Liver (tissue), 3 donors: ENCODE measurements at regions not wholly inside any gene's neighbourhood (a gene's known extent, or its start where the extent isn't known, plus 50 kb on each side); places are given as distances from the start of the nearest gene placed in this dataset.

Source experiments
- NR2F2 ChIP-seq: IDR thresholded peaks from 2 replicates; pipeline ENCODE4 v1.6.1; 2016; ENCODE audit warnings: antibody characterized with exemption
- RAD21 ChIP-seq, 2 donors: IDR thresholded peaks; 2 replicates each; pipeline ENCODE4 v1.6.1; 2016; ENCODE audit warnings: antibody characterized with exemption in 2 of 2, mild to moderate bottlenecking in 2 of 2
- SP1 ChIP-seq: IDR thresholded peaks from 2 replicates; pipeline ENCODE4 v1.6.1; 2018; ENCODE audit warnings: antibody characterized with exemption, mild to moderate bottlenecking
- TF ChIP-seq, protein P1 (sequence below): fragments of 150-350 bp; IDR thresholded peaks from 2 replicates; pipeline ENCODE4 v1.5.1; 2017; ENCODE audit warnings: improper control_type of control experiment, low read depth, low read length; ENCODE audit not compliant: missing input control
- TF ChIP-seq, protein P2 (sequence below): IDR thresholded peaks from 2 replicates; pipeline ENCODE4 v1.6.1; 2016; ENCODE audit warnings: antibody characterized with exemption, mild to moderate bottlenecking
- donor health status: healthy.
- donor health status: healthy.

DNA sequence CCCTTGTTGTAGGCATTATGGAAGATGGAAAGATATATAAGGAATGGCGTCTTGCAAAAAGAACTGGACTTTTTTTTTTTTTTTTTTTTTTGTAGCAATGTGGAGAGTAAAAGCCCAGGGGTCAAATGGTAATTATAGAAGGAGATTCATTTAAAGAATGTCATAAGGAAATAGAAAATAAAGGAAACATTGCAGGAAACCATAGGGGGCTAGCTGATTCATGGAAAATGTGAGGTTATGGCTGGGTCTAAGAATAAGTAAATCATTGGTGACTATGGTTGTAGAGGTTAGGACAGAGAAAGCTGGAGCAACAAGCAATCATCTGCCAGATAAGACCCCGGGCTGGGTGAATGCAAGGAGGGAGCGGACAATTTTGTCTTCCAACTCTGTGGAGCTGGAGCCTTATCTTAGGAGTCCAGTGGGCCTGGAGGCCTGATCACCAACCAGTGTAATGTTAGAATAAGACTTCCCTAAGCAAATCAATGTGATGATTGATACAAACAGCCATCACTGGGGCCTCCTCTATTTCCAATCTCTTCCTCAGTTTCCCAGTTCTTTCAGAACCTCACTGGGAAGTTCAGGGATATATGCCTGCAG is 201.2 kb upstream of the TNP1 start:
- TF ChIP-seq, protein P1, sequence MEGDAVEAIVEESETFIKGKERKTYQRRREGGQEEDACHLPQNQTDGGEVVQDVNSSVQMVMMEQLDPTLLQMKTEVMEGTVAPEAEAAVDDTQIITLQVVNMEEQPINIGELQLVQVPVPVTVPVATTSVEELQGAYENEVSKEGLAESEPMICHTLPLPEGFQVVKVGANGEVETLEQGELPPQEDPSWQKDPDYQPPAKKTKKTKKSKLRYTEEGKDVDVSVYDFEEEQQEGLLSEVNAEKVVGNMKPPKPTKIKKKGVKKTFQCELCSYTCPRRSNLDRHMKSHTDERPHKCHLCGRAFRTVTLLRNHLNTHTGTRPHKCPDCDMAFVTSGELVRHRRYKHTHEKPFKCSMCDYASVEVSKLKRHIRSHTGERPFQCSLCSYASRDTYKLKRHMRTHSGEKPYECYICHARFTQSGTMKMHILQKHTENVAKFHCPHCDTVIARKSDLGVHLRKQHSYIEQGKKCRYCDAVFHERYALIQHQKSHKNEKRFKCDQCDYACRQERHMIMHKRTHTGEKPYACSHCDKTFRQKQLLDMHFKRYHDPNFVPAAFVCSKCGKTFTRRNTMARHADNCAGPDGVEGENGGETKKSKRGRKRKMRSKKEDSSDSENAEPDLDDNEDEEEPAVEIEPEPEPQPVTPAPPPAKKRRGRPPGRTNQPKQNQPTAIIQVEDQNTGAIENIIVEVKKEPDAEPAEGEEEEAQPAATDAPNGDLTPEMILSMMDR, result no peak
- TF ChIP-seq SP1 (no peak), RAD21 (IDR thresholded peaks at IDR 0.05) (no peak), NR2F2 (no peak)
- TF ChIP-seq, protein P2, sequence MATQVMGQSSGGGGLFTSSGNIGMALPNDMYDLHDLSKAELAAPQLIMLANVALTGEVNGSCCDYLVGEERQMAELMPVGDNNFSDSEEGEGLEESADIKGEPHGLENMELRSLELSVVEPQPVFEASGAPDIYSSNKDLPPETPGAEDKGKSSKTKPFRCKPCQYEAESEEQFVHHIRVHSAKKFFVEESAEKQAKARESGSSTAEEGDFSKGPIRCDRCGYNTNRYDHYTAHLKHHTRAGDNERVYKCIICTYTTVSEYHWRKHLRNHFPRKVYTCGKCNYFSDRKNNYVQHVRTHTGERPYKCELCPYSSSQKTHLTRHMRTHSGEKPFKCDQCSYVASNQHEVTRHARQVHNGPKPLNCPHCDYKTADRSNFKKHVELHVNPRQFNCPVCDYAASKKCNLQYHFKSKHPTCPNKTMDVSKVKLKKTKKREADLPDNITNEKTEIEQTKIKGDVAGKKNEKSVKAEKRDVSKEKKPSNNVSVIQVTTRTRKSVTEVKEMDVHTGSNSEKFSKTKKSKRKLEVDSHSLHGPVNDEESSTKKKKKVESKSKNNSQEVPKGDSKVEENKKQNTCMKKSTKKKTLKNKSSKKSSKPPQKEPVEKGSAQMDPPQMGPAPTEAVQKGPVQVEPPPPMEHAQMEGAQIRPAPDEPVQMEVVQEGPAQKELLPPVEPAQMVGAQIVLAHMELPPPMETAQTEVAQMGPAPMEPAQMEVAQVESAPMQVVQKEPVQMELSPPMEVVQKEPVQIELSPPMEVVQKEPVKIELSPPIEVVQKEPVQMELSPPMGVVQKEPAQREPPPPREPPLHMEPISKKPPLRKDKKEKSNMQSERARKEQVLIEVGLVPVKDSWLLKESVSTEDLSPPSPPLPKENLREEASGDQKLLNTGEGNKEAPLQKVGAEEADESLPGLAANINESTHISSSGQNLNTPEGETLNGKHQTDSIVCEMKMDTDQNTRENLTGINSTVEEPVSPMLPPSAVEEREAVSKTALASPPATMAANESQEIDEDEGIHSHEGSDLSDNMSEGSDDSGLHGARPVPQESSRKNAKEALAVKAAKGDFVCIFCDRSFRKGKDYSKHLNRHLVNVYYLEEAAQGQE, result no peak
